HT1080 (cell line): ENCODE measurements at regions not wholly inside any gene's neighbourhood (a gene's known extent, or its start where the extent isn't known, plus 50 kb on each side); places are given as distances from the start of the nearest gene placed in this dataset.
A peak's percentile ranks its signal among the peaks of the same experiment; 100 is the strongest.
"Not testable (repeated sequence)": the region's sequence is repeated elsewhere in the genome, so short reads cannot be mapped to it uniquely, and the experiment has no call there.

Source experiments
- DNase-seq: peaks from one replicate; pipeline ENCODE4 v3.0.0-alpha.2; 2015; ENCODE audit warnings: low read depth

- no peak for DNase-seq
Observed at GRCh38 chr9:38192731-38193265, 123.8 kb upstream of the SHB start.

- DNase-seq: no peak
Observed at GRCh38 chr9:38186404-38187115, 117.5 kb upstream of the SHB start.

- DNase-seq: no peak
Observed at GRCh38 chr9:38185647-38186403, 116.8 kb upstream of the SHB start.

- DNase-seq: peak; percentile 30
Observed at GRCh38 chr9:38183994-38184568, 115.1 kb upstream of the SHB start.

- DNase-seq: no peak
Observed at GRCh38 chr9:38182321-38182720, 113.3 kb upstream of the SHB start.

GRCh38 chr9:38181866-38182265, 112.8 kb upstream of the SHB start:
- DNase-seq: peak; percentile 36

GRCh38 chr9:38181232-38181631, 112.2 kb upstream of the SHB start:
- peak; percentile 33 for DNase-seq

GRCh38 chr9:38180656-38181055, 111.6 kb upstream of the SHB start:
- DNase-seq: no peak

- DNase-seq: no peak
Observed at GRCh38 chr9:38179965-38180364, 110.9 kb upstream of the SHB start.

GRCh38 chr9:38178237-38178636, 109.2 kb upstream of the SHB start:
- DNase-seq: peak; percentile 72

GRCh38 chr9:38177680-38178079, 108.7 kb upstream of the SHB start:
- no peak for DNase-seq

- DNase-seq: no peak
Observed at GRCh38 chr9:38176251-38176650, 107.2 kb upstream of the SHB start.

- no peak for DNase-seq
Observed at GRCh38 chr9:38175423-38175822, 106.4 kb upstream of the SHB start.

GRCh38 chr9:38172586-38172985, 103.6 kb upstream of the SHB start:
- DNase-seq: no peak

GRCh38 chr9:38171926-38172325, 102.9 kb upstream of the SHB start:
- DNase-seq: no peak

GRCh38 chr9:38171538-38171884, 102.5 kb upstream of the SHB start:
- DNase-seq: no peak

- DNase-seq: peak; percentile 96
Observed at GRCh38 chr9:38170763-38171537, 101.9 kb upstream of the SHB start.

GRCh38 chr9:38170155-38170554, 101.1 kb upstream of the SHB start:
- not testable (repeated sequence) for DNase-seq

GRCh38 chr9:38166501-38166900, 97.5 kb upstream of the SHB start:
- DNase-seq: no peak

GRCh38 chr9:38164659-38165221, 95.7 kb upstream of the SHB start:
- DNase-seq: no peak

- DNase-seq: no peak
Observed at GRCh38 chr9:38163518-38163917, 94.5 kb upstream of the SHB start.
